Endothelial cell of umbilical vein (primary cell): ENCODE measurements at regions not wholly inside any gene's neighbourhood (a gene's known extent, or its start where the extent isn't known, plus 50 kb on each side); places are given as distances from the start of the nearest gene placed in this dataset.

Experiments used
- BruUV-seq: library from RNA; stranded (reverse); fragments of 400-500 nt; replicated peaks from 2 replicates; lab custom pipeline; 2021; lab: Mats Ljungman, UMichigan
- CTCF ChIA-PET: fragments of 300-600, 350-600 bp; sonication (Branson Sonifier 250); formaldehyde crosslinking; loops from one replicate; lab custom pipeline; 2021; ENCODE audit warnings: antibody characterized with exemption, inconsistent platforms; lab: Charles Lee
- POLR2A ChIA-PET: fragments of 300-600, 350-600 bp; sonication (Branson Sonifier 250); formaldehyde crosslinking; loops from one replicate; lab custom pipeline; 2021; ENCODE audit warnings: antibody characterized with exemption, inconsistent platforms; lab: Charles Lee
- DNase-seq: peaks from one replicate; pipeline ENCODE4 v3.0.0-alpha.2; 2011; ENCODE audit warnings: low read depth, low spot score
- FAIRE-seq: peaks from 2 replicates; lab custom pipeline; 2011; peaks lifted over from hg19 to GRCh38; lab: Jason Lieb, UNC
- H2AFZ ChIP-seq: 2 replicates; pipeline ENCODE4 v1.6.0; 2012; ENCODE audit warnings: low read depth, low read length, control low read depth, inconsistent platforms
- H3K27ac ChIP-seq: 2 replicates; pipeline ENCODE4 v1.5.1; 2011; ENCODE audit warnings: low read depth, mild to moderate bottlenecking, control low read depth, low read length, moderate library complexity; ENCODE audit not compliant: insufficient read depth
- H3K27me3 ChIP-seq, 2 experiments: 2 replicates each; pipeline versions ENCODE4 v1.6.0 to v1.6.1; 2011; ENCODE audit warnings: low read length in 2 of 2, mixed read lengths in 1 of 2; ENCODE audit not compliant: control insufficient read depth in 2 of 2, insufficient read depth in 2 of 2
- H3K36me3 ChIP-seq, 2 experiments: 2 replicates in 1 of 2; 3 replicates in 1 of 2; pipeline ENCODE4 v1.5.1; 2011; ENCODE audit warnings: low read length in 2 of 2, mild to moderate bottlenecking in 1 of 2, moderate library complexity in 1 of 2; ENCODE audit not compliant: control insufficient read depth in 2 of 2, insufficient read depth in 2 of 2; ENCODE audit errors: extremely low read depth in 1 of 2
- H3K4me1 ChIP-seq: 3 replicates; pipeline ENCODE4 v1.5.1; 2011; ENCODE audit warnings: mild to moderate bottlenecking, low read length; ENCODE audit not compliant: control insufficient read depth, insufficient read depth; ENCODE audit errors: extremely low read depth
- H3K4me2 ChIP-seq: 2 replicates; pipeline ENCODE4 v1.6.1; 2011; ENCODE audit warnings: low read length, control low read depth, mixed read lengths; ENCODE audit not compliant: insufficient read depth
- H3K4me3 ChIP-seq, 3 experiments: fragments of 200-600 bp in 1 of 3; sonication (generic), shearing (Covaris generic) in 1 of 3; replicated peaks in 1 of 3; 2 replicates each; pipeline ENCODE4 v1.5.1; 2011 to 2016; ENCODE audit warnings: control low read depth in 3 of 3, low read length in 3 of 3, mild to moderate bottlenecking in 2 of 3, inconsistent platforms in 1 of 3, low read depth in 1 of 3, moderate library complexity in 1 of 3; ENCODE audit not compliant: insufficient read depth in 1 of 3
- H3K79me2 ChIP-seq: 2 replicates; pipeline ENCODE4 v1.6.0; 2012; ENCODE audit warnings: low read length, inconsistent platforms; ENCODE audit not compliant: control insufficient read depth, insufficient read depth
- H3K9ac ChIP-seq: replicated peaks from 2 replicates; pipeline ENCODE3; 2011; ENCODE audit warnings: low read length, control low read depth; ENCODE audit not compliant: insufficient read depth; ENCODE audit errors: extremely low read depth
- H3K9me1 ChIP-seq: replicated peaks from 3 replicates; pipeline ENCODE4 v1.6.0; 2011; ENCODE audit warnings: mild to moderate bottlenecking, low read length; ENCODE audit not compliant: control insufficient read depth, insufficient read depth; ENCODE audit errors: extremely low read depth
- H3K9me3 ChIP-seq: replicated peaks from 2 replicates; pipeline ENCODE4 v1.5.1; 2012; ENCODE audit warnings: low read length, inconsistent platforms; ENCODE audit not compliant: control insufficient read depth, insufficient read depth
- H4K20me1 ChIP-seq: replicated peaks from 2 replicates; pipeline ENCODE3; 2011; ENCODE audit warnings: mild to moderate bottlenecking, low read length; ENCODE audit not compliant: control insufficient read depth, insufficient read depth; ENCODE audit errors: extremely low read depth
- CTCF ChIP-seq, 2 donors: IDR thresholded peaks; 1 replicate in 1 of 2; 2 replicates in 1 of 2; pipeline ENCODE4 v1.5.1; 2011; ENCODE audit warnings: low read length in 2 of 2, mild to moderate bottlenecking in 2 of 2, moderate library complexity in 2 of 2, control low read depth in 1 of 2, inconsistent platforms in 1 of 2, low read depth in 1 of 2; ENCODE audit not compliant: insufficient read depth in 1 of 2; ENCODE audit errors: extremely low read depth in 1 of 2
- EZH2 ChIP-seq: IDR thresholded peaks from 2 replicates; pipeline ENCODE4 v1.6.1; 2012; ENCODE audit warnings: borderline replicate concordance, low read depth, mild to moderate bottlenecking, moderate library complexity, low read length, inconsistent platforms; ENCODE audit not compliant: severe bottlenecking
- FOS ChIP-seq: IDR thresholded peaks from 2 replicates; pipeline ENCODE4 v1.6.1; 2011; ENCODE audit warnings: mild to moderate bottlenecking, low read length, moderate library complexity, borderline replicate concordance; ENCODE audit not compliant: insufficient read depth
- JUN ChIP-seq: IDR thresholded peaks from 2 replicates; pipeline ENCODE4 v1.6.1; 2011; ENCODE audit warnings: borderline replicate concordance, low read depth; ENCODE audit not compliant: insufficient read length, insufficient read depth
- MAX ChIP-seq: IDR thresholded peaks from 2 replicates; pipeline ENCODE4 v1.6.1; 2011; ENCODE audit not compliant: insufficient read depth, insufficient read length
- MYC ChIP-seq: IDR thresholded peaks from one replicate; pipeline ENCODE4 v1.6.1; 2011; ENCODE audit warnings: mild to moderate bottlenecking, low read depth, low read length
- POLR2AphosphoS5 ChIP-seq: IDR thresholded peaks from 2 replicates; pipeline ENCODE4 v1.6.1; 2012; ENCODE audit warnings: low read depth, mild to moderate bottlenecking, control low read depth, low read length, moderate library complexity; ENCODE audit not compliant: insufficient read depth
- dilution Hi-C: fragments of 300-500 bp; cut with MboI; formaldehyde crosslinking; loops from one replicate; pipeline ENCODE4 v1.15.0; 2019; ENCODE audit warnings: low sequenced_read_pairs; ENCODE audit not compliant: extremely low pct_ligation_motif_present
- intact Hi-C: fragments of 100-400 bp; cut with micrococcal nuclease; formaldehyde crosslinking; loops from one replicate; pipeline ENCODE4 v1.10.0; 2022

- no peaks in the 10 kb centered on the region for H4K20me1 ChIP-seq
- no TSS peak for BruUV-seq
- ChIA-PET POLR2A (no interaction called here), CTCF (interaction anchor here (1.1 to 1.2 kb wide), 2 partner anchors 14 to 85 kb away, joined by 3 to 6 read pairs; no protein-coding TSS in a partner anchor)
- dilution Hi-C loops (no loop called here), intact Hi-C loops (loop anchor here (5.0 kb wide), 1 partner anchor 80 kb away; no protein-coding TSS in a partner anchor)
- H3K9me3 ChIP-seq = no peaks in the 10 kb centered on the region
- no peaks in the 10 kb centered on the region for H3K9me1 ChIP-seq
- H2AFZ ChIP-seq = no peak overlapping the region
- H3K4me1 ChIP-seq = peaks cover 10% of the 10 kb centered on the region
- DNase-seq = peak; percentile 85
- H3K27ac ChIP-seq = peak overlapping the region; percentile 35
- no peaks in the 10 kb centered on the region for H3K27me3 ChIP-seq
- no peak overlapping the region for H3K4me3 ChIP-seq
- H3K79me2 ChIP-seq = no peaks in the 10 kb centered on the region
- no peak overlapping the region for H3K9ac ChIP-seq
- peak; percentile 39 for TF ChIP-seq POLR2AphosphoS5
- TF ChIP-seq FOS = peak; percentile 79
- TF ChIP-seq MYC = no peak
- peak; percentile 92 for TF ChIP-seq JUN
- TF ChIP-seq MAX = no peak
- FAIRE-seq = peak; percentile 91
- no peaks in the 10 kb centered on the region for H3K36me3 ChIP-seq
- peak overlapping the region; percentile 46 for H3K4me2 ChIP-seq
These were observed 81.0 kb downstream of the TMEM270 start for GRCh38 chr7:73941836-73942551.

- Histone ChIP-seq H3K36me3 (no peaks in the 10 kb centered on the region), H3K79me2 (no peaks in the 10 kb centered on the region), H3K27ac (no peak overlapping the region), H3K9ac (no peak overlapping the region), H3K27me3 (no peaks in the 10 kb centered on the region), H3K9me1 (no peaks in the 10 kb centered on the region), H4K20me1 (no peaks in the 10 kb centered on the region), H2AFZ (no peak overlapping the region), H3K4me2 (no peak overlapping the region), H3K9me3 (no peaks in the 10 kb centered on the region), H3K4me3 (no peak overlapping the region), H3K4me1 (peaks cover 10% of the 10 kb centered on the region)
- DNase-seq (no peak), FAIRE-seq (no peak)
- CTCF ChIA-PET = no interaction called here
- no TSS peak for BruUV-seq
- no peak for TF ChIP-seq POLR2AphosphoS5
- no peak for TF ChIP-seq MYC
- TF ChIP-seq EZH2 = no peak
- no peak for TF ChIP-seq MAX
- TF ChIP-seq CTCF (IDR thresholded peaks at IDR 0.05; ENCODE audit: extremely low read depth in 1 of 2, insufficient read depth in 1 of 2, low read depth in 1 of 2, low read length in 2 of 2) = no peak
- dilution Hi-C loops = no loop called here
- POLR2A ChIA-PET = no interaction called here
- intact Hi-C loops = no loop called here
These were observed 83.0 kb upstream of the ELN start for GRCh38 chr7:73945022-73945421.
